COLO668 (cell line): ENCODE measurements at regions not wholly inside any gene's neighbourhood (a gene's known extent, or its start where the extent isn't known, plus 50 kb on each side); places are given as distances from the start of the nearest gene placed in this dataset.
"Not testable (repeated sequence)": the region's sequence is repeated elsewhere in the genome, so short reads cannot be mapped to it uniquely, and the experiment has no call there.

ENCODE experiments used
- DNase-seq: peaks from one replicate; lab custom pipeline; 2025; ENCODE audit not compliant: unreplicated experiment; lab: John Stamatoyannopoulos, UW

DNA sequence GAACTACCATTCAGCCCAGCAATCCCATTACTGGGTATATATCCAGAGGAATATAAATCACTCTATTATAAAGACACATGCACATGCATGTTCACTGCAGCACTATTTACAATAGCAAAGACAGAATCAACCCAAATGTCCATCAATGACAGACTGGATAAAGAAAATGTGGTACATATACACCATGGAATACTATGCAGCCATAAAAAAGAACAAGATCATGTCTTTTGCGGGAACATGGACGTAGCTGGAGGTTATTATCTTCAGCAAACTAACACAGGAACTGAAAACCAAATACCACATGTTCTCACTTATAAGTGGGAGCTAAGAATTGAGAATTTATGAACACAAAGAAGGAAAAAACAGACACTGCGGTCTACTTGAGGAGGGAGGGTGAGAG, 195.1 kb downstream of the GPAT3 start:
- DNase-seq, result not testable (repeated sequence)

DNA sequence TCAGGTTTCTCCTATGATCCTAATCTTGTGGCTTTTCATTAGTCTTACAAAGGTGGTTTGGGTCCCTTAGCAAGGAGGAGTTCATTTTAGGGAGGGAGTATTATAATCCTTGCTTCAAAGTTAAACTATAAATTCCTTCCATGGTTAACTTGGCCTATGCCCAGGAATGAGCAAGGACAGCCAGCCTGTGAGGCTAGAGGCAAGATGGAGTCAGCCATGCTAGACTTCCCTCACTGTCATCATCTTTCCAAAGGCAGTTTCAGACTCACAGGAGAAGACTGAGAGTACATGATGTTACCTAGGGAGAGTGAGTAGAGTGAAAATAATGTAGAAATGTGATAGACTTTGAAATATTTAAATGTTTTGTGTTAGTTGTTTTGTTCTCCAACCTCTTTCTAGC, 192.3 kb downstream of the GPAT3 start:
- no peak for DNase-seq

DNA sequence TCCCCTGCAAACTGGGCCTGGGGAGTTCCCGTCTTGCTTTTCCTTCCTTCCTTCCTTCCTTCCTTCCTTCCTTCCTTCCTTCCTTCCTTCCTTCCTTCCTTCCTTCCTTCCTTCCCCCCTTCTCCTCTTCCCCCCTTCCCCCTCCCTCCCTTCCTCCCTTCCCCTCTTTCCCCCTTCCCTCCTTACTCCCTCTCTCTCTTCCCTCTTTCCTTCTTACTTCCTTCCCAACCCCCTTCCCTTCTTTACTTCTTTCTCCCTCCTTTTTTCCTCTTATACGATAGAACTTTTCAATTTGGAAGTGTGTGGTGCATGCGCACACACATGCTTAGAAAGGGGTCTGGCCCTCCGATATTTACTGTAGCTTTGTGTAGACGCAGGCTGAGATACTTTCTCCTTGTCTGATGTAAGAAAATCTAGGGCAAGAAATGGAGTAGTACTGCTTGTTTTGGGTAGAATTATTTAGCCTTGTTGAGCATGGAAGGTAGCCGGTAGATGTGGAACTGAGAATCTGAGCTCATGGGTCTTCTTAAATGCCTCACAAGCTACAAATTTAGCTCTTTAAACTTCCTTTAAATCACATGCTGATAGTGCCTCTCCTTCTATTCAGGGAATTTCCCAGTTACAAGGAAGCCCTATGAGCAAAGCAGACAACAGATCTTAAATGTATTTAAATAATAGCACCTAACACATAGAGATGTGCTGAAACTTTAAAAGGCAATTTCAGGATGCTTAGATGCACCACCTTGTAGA, 189.6 kb downstream of the GPAT3 start:
- DNase-seq, result no peak

DNA sequence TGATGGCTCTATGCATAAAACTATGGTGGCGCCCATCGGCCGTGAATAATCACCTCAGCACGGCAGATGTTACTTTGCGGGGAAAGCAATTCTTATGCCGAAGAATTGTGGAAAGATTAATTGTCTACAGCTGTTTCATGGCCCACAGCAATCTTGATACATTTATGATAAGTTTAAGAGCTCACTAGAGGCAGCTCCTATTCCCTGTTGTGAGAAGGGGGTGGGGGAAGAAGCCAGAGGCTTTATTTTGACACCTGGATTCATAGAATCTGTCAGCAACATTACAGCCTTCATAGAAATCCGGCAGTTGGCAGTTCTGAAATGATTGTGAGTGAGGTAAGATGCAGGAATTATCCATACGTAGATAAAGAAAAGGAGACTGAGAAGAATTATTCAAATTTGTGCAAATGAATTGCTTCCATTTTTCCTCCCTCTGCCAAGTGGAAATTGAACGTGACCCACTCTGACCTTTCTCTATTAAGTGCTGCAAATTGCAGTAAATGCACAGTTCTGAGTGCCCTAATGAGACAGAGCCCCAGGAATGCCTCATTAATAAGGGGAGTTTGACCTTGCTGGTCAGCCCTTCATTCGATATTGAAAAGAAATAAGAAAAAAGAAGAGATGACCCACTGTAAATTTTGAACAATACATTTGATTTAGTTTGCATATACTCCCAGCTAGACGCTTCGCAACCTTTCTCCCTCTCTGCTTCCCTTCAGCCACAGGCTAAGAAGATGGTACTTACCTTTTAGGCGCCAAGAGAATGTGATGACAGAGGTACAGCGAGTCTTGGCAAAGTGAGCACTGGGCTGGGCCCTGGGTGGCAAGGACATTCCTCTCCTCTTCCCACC, 188.8 kb downstream of the GPAT3 start:
- DNase-seq, result no peak

DNA sequence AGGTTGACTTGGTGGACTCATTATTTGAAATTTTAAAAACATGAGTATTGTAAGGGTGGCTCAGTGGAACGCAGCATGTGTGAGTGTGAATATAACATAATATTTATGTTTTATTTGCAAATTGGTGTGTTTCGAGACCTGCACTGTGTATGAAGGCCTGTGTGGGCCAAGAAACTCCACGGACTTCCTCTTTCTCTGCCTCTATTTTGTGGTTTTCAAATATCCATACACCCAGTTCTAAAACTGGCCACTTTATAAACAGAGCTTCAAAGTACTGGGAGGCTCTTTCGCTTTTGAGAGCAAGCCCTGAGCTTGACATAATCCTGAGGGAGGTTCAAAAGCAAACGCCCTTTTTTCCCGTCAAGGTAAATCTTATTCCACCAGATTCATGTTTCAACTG, 187.7 kb downstream of the GPAT3 start:
- no peak for DNase-seq

DNA sequence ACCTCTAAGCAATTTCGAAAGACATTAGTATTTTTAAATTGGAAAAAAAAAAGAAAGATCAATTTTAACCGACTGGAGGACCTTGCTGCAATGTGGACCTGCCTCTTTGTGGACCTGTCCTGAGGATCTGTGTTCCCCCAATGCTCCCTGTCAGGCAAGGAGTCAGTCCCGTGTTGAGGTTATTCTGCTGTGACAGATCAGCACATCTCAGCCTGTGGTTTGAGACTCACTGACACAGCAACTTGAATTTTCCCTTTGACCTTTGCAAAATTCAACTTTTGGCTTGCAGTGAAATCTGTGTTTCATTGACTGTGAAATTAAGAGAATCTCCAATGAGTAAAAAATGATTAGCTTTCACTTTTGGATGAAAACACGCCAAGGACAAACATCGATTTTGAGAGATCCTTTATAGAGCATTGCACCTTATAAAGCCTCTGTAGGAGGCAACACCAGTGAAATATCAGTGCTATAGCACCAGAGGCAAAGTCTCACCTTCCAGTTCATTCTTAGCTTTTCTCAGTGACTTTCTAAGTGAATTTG, 186.9 kb downstream of the GPAT3 start:
- no peak for DNase-seq

DNA sequence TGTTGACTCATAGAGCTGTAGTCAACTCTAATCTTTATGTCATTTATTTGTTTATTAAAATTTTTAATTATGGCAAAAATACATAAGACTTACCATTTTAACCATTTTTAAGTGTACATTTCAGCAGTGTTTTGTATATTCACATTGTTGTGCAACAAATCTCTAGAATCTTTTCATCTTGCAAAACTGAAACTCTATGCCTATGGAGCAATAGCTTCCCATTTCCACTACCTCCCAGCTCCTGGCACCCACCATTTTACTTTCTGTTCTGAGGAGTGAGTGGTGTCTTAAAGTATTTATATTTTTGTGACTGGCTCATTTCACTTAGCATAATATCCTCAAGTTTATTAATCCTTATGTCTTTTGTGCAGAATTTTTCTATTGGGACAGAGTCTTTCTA, 181.0 kb downstream of the GPAT3 start:
- DNase-seq, result no peak

DNA sequence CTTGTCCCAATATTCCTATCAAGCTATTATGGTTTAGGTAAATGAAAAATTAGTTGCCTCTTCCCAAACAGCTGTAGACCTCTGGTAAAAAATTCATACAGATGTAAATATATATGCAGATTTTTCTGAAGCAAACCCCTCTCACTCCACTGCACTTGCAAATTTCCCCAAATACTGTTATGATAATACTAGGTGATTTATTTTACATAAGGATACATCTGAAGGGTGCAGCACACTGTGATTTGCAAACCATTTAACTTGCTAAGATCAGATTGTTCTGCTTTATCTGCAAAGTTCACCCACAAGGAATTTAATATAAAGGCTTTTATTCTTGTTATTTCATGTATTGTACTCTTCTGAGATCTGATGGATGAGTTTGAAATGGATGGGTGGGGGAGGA, 177.0 kb downstream of the GPAT3 start:
- DNase-seq, result no peak

DNA sequence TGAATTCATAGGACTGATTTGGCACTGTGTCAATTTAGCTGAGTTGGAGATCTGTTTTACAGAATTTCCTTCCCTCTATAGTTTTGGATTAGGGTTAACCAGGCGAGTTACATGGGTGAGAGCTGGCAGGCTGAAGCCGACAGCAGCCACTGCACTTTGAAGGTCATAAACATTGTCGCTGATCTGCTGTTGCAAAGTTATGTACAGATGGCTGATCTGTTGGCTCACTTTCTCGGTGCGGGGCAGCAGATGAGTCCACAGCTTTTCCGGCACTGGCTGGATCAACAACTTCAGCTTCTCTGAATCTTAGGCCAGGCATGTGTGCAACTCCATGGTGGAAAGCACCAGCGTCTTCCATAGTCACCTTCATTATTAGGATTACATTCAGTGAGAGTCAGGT, 173.7 kb downstream of the GPAT3 start:
- no peak for DNase-seq

DNA sequence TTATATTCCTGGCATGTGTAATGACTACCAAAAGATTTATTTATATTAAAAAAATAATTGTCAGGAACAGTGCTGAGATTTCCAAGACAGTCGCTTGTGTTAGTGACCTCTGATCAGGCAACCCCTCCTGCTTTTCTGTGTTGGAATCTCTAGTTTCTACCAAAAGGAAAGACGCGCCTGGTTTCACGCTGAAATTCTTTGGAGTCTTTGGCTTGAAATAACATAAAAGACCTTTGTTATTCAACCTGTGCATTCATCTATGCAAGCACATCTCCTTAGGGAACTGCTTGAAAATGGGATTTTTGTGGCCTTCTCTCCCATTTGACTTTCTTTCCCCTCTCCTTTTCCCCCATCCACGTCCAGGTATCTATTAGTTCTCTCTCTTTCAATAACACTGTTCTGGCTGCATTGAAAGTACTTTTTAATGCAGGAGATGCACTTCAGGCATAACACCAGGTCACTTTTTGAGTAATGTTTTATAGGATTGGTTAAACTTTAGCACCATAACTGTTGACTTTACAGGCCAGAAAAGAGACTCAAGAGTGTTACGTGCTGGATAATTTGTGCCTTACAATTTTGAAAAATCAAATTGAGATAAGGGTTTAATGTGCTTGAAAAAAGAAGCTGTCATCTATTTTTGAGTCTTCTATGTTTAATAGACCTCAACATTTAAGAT, 172.7 kb downstream of the GPAT3 start:
- DNase-seq, result no peak

DNA sequence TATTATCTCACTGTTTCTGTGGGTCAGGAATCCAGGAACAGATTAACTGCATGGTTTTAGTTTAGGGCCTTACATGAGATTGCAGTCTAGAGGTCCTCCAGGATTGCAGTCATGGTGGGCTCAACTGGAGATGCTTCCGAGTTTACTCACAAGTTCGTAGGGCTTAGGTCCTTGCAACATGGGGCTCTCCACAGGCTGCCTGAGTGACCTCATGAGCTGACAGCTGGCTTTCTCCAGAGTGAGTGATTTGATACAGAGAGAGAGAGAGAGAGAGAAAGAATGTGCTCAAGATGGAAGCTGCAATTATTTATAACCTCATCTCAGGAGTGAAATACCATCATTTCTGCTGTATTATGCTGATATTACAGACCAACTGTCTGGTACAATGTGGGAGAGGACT, 168.9 kb downstream of the GPAT3 start:
- DNase-seq, result no peak

DNA sequence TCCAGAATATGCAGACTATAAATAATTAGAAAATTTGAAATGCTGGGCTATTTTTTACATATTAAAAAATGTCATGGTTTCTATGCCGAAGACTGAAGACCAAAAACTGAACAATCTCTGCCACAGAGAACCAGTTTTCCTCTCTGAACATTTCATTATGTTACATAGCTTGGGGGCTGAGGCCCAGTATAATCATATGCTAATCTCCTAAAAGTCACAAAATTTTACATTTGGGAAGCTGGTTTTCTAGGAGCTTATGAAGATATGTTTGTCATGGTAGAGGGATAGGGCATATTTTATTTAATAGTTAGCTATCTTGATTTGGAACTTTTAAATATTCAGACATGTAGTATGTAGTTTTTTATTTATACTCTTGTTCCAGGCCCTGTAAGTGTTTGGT, 167.8 kb downstream of the GPAT3 start:
- DNase-seq, result no peak

DNA sequence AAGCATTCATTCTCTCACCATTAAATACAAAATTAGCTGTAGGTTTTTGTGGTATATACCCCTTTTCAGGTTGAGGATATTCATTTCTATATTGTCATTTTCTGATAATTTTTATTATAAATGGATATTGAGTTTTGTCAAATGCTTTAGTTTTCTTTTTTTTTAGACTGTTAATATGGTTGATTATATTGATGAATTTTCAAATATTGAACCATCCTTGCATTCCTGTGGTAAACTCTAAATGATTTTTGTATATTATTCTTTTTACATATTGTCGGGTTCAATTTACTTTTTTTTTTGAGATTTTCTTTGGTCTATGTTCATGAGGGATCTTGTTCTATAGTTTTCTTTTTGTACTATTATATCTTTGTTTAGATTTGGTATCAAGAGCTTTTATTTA, 165.1 kb downstream of the GPAT3 start:
- no peak for DNase-seq

DNA sequence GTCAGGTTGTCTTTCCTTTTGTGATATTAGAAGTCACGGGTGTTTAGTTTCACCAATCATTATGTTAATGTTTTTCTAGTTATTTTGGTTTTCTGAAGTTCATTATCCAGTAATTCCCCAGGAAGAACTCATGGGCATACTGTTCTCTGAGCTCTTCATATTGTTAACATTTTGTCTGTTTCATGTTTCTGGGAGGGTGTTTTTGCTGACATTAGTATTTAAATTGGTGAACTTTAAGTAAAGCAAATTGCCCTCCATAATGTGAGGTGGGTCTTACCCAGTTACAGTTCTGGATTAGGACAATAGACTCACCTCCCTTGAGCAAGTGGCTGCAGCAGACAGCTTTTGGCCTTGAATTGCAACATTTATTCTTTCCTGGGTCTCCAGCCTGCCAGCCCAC, 163.4 kb downstream of the GPAT3 start:
- DNase-seq, result no peak

DNA sequence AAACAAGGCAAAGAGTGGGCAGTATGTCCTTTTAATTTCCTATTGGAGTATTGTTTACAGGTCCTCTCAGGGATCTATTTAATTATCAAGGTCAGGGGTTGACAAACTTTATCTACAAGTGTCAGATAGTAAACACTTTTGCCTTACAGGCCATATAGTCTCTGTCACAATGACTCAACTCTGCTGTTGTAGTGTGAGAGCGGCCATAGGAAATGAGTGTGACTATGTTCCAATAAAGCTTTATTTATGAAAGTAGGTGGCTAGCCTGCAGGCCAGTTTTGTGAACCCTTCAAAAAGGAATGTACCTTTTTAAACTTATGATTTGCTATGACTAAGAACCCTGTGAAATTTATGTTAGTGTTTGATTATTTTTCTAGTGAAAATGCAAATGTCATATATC, 156.1 kb downstream of the GPAT3 start:
- no peak for DNase-seq

DNA sequence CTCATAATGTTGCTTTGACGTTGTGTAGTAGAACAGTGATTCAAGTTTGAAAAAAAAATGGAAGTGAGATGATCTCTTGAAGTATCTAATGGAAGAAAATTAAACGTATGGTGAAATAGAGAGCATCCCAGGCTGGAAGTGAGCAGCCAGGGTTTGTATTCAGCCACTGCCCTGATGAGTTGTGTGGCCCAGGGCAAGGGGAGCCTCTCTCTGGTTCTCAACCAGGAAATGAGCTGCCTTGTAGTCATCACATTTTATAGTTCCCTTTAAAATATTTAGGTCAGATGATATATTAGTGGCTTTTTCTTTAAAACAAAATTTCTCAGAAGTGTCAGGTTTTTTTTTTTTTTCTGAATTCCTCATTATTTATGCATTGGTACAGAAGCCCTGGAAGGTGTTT, 150.3 kb downstream of the GPAT3 start:
- DNase-seq, result no peak

DNA sequence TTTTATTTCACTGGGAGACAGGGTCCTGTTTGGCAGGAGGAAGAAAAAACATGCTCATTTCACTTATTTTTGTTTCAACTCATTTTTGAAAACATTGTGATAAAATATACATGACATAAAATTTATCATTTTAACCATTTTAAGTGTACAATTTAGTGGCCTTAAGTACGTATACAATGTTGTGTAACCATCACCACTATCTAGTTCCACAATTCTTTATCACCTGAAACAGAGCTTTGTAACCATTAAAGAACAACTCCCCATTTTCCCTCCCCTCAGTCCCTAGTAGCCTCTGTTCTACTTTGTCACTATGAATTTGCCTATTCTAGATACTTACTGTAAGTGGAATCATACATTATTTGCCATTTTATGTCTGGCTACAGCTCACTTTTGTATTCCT, 143.8 kb downstream of the GPAT3 start:
- no peak for DNase-seq

DNA sequence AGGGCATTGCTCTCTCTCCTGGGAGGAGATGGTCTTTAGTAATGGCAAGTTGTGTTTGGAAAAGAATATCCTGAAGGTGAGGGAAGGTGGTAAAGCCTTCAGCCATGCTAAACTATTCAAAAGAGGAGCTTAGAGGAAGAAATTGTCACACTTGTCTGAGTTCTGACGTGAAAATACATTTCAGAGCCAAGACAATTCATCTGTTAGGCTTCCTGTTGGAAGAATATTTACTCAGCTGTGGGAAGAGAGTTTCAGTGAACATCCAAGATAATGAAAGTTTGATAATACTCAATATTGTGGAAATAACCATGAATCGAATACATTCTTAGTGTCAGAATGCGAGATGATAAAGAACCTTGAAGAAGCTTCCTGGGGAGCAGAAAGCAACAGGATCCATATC, 143.3 kb downstream of the GPAT3 start:
- no peak for DNase-seq

DNA sequence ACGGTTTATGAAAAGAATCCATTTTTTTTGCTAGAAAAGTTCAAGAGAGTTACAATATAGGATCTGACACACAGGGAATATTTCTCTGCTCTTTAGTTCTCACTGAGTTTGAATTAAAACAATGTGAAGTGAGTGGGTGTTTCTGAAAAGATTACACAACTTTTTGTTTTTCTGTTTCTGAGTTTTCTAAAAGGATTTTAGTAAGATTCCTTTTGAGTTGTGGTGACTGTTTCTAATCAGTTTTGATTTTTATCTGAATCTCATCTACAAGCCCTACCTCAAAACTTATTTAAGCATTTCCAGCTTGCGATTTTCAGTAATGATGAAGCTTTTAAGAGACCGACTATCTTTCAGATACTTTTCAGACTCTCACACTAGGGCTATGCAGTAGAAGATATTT, 141.7 kb downstream of the GPAT3 start:
- no peak for DNase-seq

DNA sequence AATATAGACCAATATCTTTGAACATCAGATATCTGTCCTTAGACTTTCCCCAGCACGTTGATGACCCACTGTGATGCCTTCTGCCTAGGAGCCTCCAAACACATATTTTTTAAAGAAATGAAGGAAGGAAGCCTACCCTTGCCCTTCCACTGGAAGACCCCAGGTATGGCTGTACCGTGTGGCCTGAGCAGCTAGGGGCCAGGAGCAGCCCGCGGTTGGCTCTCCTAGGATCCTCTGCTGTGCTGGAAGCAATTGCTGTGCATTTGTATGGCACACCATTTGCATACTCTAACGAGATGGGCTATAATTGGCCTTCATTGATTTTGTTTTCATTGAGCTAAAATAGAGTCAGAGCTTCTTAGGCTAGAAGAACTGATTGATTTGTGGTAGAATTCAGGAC, 128.8 kb downstream of the GPAT3 start:
- no peak for DNase-seq

DNA sequence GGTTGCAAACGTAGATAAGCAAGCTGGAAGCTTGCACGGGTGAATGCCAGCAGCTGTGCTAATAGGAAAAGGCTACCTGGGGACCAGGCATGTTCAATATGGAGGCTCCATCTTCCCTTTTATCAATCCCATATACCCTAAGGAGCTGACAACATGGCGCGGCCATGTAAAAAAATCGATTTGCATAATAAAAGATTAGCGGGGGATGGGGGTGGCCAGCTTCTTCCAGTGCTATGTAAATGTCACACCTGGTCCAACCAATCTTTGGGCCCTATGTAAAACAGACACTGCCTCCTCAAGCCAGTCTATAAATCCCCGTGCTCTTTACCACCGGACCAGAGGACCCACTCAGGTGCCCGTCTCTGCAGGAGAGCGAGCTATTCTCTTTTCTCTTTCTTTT, 128.2 kb downstream of the GPAT3 start:
- DNase-seq, result no peak

DNA sequence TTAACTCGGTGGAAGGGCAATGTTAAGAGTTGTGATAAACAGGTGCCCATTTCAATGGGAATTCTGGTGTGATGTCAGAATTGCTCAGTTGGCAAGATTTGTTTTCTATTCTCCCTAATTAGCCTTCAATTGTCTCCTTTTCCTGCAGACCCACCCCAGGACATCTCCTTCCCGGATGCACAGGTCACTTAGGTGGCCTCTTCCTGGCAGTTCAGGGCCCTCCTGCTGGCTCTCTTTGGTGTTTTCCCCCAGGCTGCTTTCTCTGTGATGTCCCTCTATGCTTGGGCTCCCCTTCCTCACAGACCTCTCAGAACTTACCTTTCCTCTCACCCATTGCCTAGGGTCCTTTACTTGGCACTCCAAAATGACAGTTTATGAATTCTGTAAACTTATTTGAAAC, 126.3 kb downstream of the GPAT3 start:
- DNase-seq, result no peak
